ENCODE measurements at regions not wholly inside any gene's neighbourhood (a gene's known extent, or its start where the extent isn't known, plus 50 kb on each side); places are given as distances from the start of the nearest gene placed in this dataset.

- DNase-seq (ENCODE audit: low spot score), result no peak
- FAIRE-seq, result no peak
Observed at GRCh38 chr14:85947461-85948139, 417.7 kb downstream of the FLRT2 start.

- no peak for FAIRE-seq
Observed at GRCh38 chr14:85943192-85943591, 413.2 kb downstream of the FLRT2 start.

GRCh38 chr14:85934886-85935254 lies 404.9 kb downstream of the FLRT2 start:
- FAIRE-seq, result no peak
- no peak for DNase-seq (ENCODE audit: low spot score)

More at GRCh38 chr14:85943192-85943591, 413.2 kb downstream of the FLRT2 start:
- no peak for DNase-seq (ENCODE audit: low spot score)

GRCh38 chr14:85934123-85934885 lies 404.4 kb downstream of the FLRT2 start:
- DNase-seq (ENCODE audit: low spot score) (peak; percentile 49), FAIRE-seq (peak; percentile 35)

- DNase-seq (ENCODE audit: low spot score), result no peak
- FAIRE-seq, result no peak
Observed at GRCh38 chr14:85921241-85921640, 391.3 kb downstream of the FLRT2 start.

- no peak for FAIRE-seq
Observed at GRCh38 chr14:85917716-85918115, 387.8 kb downstream of the FLRT2 start.

GRCh38 chr14:85915711-85916110 lies 385.8 kb downstream of the FLRT2 start:
- DNase-seq (ENCODE audit: low spot score), result no peak
- FAIRE-seq, result no peak

More at GRCh38 chr14:85917716-85918115, 387.8 kb downstream of the FLRT2 start:
- no peak for DNase-seq (ENCODE audit: low spot score)

GRCh38 chr14:85912141-85912540 lies 382.2 kb downstream of the FLRT2 start:
- no peak for FAIRE-seq
- DNase-seq (ENCODE audit: low spot score), result no peak

GRCh38 chr14:85911044-85911443 lies 381.1 kb downstream of the FLRT2 start:
- FAIRE-seq (no peak), DNase-seq (ENCODE audit: low spot score) (no peak)

- no peak for FAIRE-seq
- no peak for DNase-seq (ENCODE audit: low spot score)
Observed at GRCh38 chr14:85909581-85909980, 379.6 kb downstream of the FLRT2 start.

GRCh38 chr14:85907536-85907935 lies 377.6 kb downstream of the FLRT2 start:
- DNase-seq (ENCODE audit: low spot score) (no peak), FAIRE-seq (no peak)

GRCh38 chr14:85897808-85898207 lies 367.9 kb downstream of the FLRT2 start:
- no peak for DNase-seq (ENCODE audit: low spot score)
- no peak for FAIRE-seq

- DNase-seq (ENCODE audit: low spot score) (no peak), FAIRE-seq (no peak)
Observed at GRCh38 chr14:85895603-85896002, 365.7 kb downstream of the FLRT2 start.

- DNase-seq (ENCODE audit: low spot score), result no peak
Observed at GRCh38 chr14:85892251-85892650, 362.3 kb downstream of the FLRT2 start.

GRCh38 chr14:85883966-85884365 lies 354.0 kb downstream of the FLRT2 start:
- DNase-seq (ENCODE audit: low spot score) (no peak), FAIRE-seq (no peak)

More at GRCh38 chr14:85892251-85892650, 362.3 kb downstream of the FLRT2 start:
- FAIRE-seq, result no peak

- FAIRE-seq, result no peak
- DNase-seq (ENCODE audit: low spot score), result no peak
Observed at GRCh38 chr14:85883101-85883500, 353.2 kb downstream of the FLRT2 start.

- no peak for DNase-seq (ENCODE audit: low spot score)
- no peak for FAIRE-seq
Observed at GRCh38 chr14:85881935-85882334, 352.0 kb downstream of the FLRT2 start.

GRCh38 chr14:85878874-85879273 lies 348.9 kb downstream of the FLRT2 start:
- DNase-seq (ENCODE audit: low spot score) (no peak), FAIRE-seq (no peak)

- no peak for DNase-seq (ENCODE audit: low spot score)
- no peak for FAIRE-seq
Observed at GRCh38 chr14:85873006-85873405, 343.1 kb downstream of the FLRT2 start.

- DNase-seq (ENCODE audit: low spot score) (no peak), FAIRE-seq (no peak)
Observed at GRCh38 chr14:85867450-85867849, 337.5 kb downstream of the FLRT2 start.

- no peak for DNase-seq (ENCODE audit: low spot score)
- no peak for FAIRE-seq
Observed at GRCh38 chr14:85865701-85866100, 335.8 kb downstream of the FLRT2 start.

GRCh38 chr14:85858634-85859033 lies 328.7 kb downstream of the FLRT2 start:
- no peak for FAIRE-seq
- no peak for DNase-seq (ENCODE audit: low spot score)

GRCh38 chr14:85856430-85856829 lies 326.5 kb downstream of the FLRT2 start:
- no peak for DNase-seq (ENCODE audit: low spot score)
- no peak for FAIRE-seq
